Gastrocnemius medialis (tissue), 4 donors: ENCODE measurements at regions not wholly inside any gene's neighbourhood (a gene's known extent, or its start where the extent isn't known, plus 50 kb on each side); places are given as distances from the start of the nearest gene placed in this dataset.

Experiments used
- ATAC-seq, 2 donors: fragments of 150-250 bp; one replicate each; pipeline ENCODE4 v1.9.1; 2016
- DNase-seq, 2 donors: peaks; one replicate each; pipeline ENCODE4 v3.0.0-alpha.2; 2019
- H3K27ac ChIP-seq, 4 donors: fragments of 200-600 bp; sonication (generic); 1 replicate in 1 of 4; 2 replicates in 3 of 4; pipeline ENCODE4 v1.5.1; 2016 to 2018; ENCODE audit warnings: mild to moderate bottlenecking in 2 of 4, moderate library complexity in 1 of 4
- H3K27me3 ChIP-seq, 3 donors: fragments of 200-600 bp; sonication (generic) in 2 of 3; 1 replicate in 1 of 3; 2 replicates in 2 of 3; pipeline versions ENCODE4 v1.5.1 to v1.6.0; 2016 to 2019; ENCODE audit warnings: mild to moderate bottlenecking in 1 of 3, moderate library complexity in 1 of 3
- H3K36me3 ChIP-seq, 2 donors: fragments of 200-600 bp; sonication (generic) in 1 of 2; one replicate each; pipeline ENCODE4 v1.5.1; 2017 to 2018
- H3K4me1 ChIP-seq, 2 donors: fragments of 200-600 bp; sonication (generic) in 1 of 2; one replicate each; pipeline ENCODE4 v1.5.1; 2016 to 2017; ENCODE audit warnings: mild to moderate bottlenecking in 2 of 2
- H3K4me3 ChIP-seq, 4 donors: fragments of 200-600 bp; sonication (generic) in 3 of 4; 1 replicate in 1 of 4; 2 replicates in 3 of 4; pipeline ENCODE4 v1.5.1; 2016 to 2019; ENCODE audit warnings: mild to moderate bottlenecking in 2 of 4
- H3K9me3 ChIP-seq, 3 donors: fragments of 200-600 bp; sonication (generic) in 2 of 3; 1 replicate in 1 of 3; 2 replicates in 2 of 3; pipeline ENCODE4 v1.5.1; 2016 to 2019
- POLR2A ChIP-seq, 2 donors: fragments of 450-650 bp; IDR thresholded peaks; one replicate each; pipeline ENCODE4 v1.6.1; 2017; ENCODE audit warnings: antibody characterized with exemption in 2 of 2, mild to moderate bottlenecking in 2 of 2, moderate library complexity in 2 of 2
- in situ Hi-C, 4 donors: fragments of 200-750 bp; cut with MboI; loops; one replicate each; pipeline versions ENCODE4 v1.15.0 to v1.8.0; 2017; ENCODE audit warnings: low sequenced_read_pairs in 4 of 4
- intact Hi-C: fragments of 100-400 bp; cut with DNase I; formaldehyde crosslinking; loops from one replicate; pipeline ENCODE4 v1.15.1; 2023; ENCODE audit warnings: low total_unique reads
- TF ChIP-seq, protein P1 (sequence below), 5 experiments: fragments of 450-650 bp in 3 of 5; fragments of 200-600 bp in 2 of 5; sonication (generic) in 2 of 5; IDR thresholded peaks in 4 of 5; conservative IDR thresholded peaks in 1 of 5; 1 replicate in 4 of 5; 2 replicates in 1 of 5; pipeline ENCODE4 v1.5.1; 2016 to 2019; ENCODE audit warnings: antibody characterized with exemption in 5 of 5, mild to moderate bottlenecking in 3 of 5, moderate library complexity in 3 of 5

GRCh38 chr2:235300368-235301201, 193.3 kb upstream of the AGAP1 start:
- TF ChIP-seq, protein P1, sequence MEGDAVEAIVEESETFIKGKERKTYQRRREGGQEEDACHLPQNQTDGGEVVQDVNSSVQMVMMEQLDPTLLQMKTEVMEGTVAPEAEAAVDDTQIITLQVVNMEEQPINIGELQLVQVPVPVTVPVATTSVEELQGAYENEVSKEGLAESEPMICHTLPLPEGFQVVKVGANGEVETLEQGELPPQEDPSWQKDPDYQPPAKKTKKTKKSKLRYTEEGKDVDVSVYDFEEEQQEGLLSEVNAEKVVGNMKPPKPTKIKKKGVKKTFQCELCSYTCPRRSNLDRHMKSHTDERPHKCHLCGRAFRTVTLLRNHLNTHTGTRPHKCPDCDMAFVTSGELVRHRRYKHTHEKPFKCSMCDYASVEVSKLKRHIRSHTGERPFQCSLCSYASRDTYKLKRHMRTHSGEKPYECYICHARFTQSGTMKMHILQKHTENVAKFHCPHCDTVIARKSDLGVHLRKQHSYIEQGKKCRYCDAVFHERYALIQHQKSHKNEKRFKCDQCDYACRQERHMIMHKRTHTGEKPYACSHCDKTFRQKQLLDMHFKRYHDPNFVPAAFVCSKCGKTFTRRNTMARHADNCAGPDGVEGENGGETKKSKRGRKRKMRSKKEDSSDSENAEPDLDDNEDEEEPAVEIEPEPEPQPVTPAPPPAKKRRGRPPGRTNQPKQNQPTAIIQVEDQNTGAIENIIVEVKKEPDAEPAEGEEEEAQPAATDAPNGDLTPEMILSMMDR (IDR thresholded peaks at IDR 0.05 in 4 of 5, conservative IDR thresholded peaks at IDR 0.05 in 1 of 5): no peak
- TF ChIP-seq POLR2A (IDR thresholded peaks at IDR 0.05): no peak
- intact Hi-C loops (no loop called here), in situ Hi-C loops (no loop called here)
- Histone ChIP-seq H3K4me3 (no peak overlapping the region), H3K36me3 (no peaks in the 10 kb centered on the region), H3K27ac (no peak overlapping the region), H3K9me3 (no peaks in the 10 kb centered on the region), H3K4me1 (no peaks in the 10 kb centered on the region), H3K27me3 (peaks cover 0 to 6% (median 0%) of the 10 kb centered on the region in 3 donors)
- ATAC-seq (no peak), DNase-seq (no peak)

DNA sequence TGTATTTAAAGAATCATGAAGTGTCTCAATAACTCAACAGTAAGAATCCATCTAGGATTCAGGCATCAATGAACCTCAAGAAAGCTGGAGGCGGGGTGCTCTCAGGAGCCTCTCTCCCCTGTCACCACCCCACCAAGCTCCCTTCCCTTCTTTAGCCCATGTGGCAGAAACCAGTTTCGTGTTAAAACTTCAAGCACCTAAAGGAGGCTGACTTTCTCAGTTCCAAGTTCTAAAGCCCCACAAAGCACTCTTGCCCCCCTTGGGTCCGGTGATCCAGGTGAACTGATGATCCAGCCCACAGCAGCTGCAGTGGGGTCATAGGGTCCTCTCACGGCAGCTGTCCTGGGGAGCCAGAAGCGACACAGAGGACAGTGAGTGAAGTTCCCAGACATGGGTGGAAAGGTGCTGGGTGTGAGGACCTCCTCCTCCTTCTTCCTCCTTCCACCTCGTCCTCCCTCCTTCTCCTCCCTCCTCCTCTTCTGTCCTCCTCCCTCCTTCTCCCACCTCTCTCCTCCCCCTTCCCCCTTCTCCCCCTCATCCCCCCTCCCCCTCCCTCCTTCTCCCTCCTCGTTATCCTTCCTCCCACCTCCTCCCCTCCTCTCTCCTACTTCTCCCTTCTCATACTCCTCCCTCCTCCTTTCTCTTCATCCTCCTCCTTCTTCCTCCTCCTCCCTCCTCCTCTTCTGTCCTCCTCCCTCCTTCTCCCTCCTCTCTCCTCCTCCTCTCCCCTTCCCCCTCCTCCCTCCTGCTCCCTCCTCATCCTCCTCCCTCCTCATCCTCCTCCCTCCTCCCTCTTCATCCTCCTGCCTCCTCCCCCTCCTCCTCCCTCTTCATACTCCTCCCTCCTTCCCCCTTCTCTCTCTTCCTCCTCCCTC, 192.4 kb upstream of the AGAP1 start:
- H3K4me3 ChIP-seq: no peak overlapping the region
- in situ Hi-C loops: no loop called here
- H3K27me3 ChIP-seq: peaks cover 0 to 6% (median 0%) of the 10 kb centered on the region in 3 donors
- no peak for TF ChIP-seq POLR2A (IDR thresholded peaks at IDR 0.05)
- TF ChIP-seq, protein P1 (IDR thresholded peaks at IDR 0.05 in 4 of 5, conservative IDR thresholded peaks at IDR 0.05 in 1 of 5): no peak
- H3K27ac ChIP-seq: no peak overlapping the region
- intact Hi-C loops: no loop called here
- ATAC-seq: no peak
- H3K4me1 ChIP-seq: no peaks in the 10 kb centered on the region
- DNase-seq: no peak
- H3K36me3 ChIP-seq: no peaks in the 10 kb centered on the region
- no peaks in the 10 kb centered on the region for H3K9me3 ChIP-seq

DNA sequence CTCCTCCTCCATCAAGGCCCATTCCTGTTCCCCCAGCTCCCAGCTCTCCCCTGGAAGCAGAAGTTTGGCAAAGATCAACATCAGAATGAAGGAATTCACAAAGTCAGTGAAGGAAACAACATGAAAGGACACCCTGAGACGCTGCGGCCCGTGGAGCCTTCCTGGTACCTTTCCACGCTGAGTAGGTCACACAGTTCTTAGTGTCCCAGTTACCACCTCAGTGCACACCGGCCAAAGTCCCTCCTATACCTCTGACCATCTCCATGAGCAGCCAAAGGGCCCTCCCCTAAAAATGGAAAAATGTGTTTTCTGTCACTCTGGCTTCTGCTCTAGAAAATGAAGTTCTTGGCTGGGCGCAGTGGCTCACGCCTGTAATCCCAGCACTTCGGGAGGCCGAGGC, 191.6 kb upstream of the AGAP1 start:
- intact Hi-C loops (no loop called here), in situ Hi-C loops (no loop called here)
- Histone ChIP-seq H3K4me3 (no peak overlapping the region), H3K36me3 (no peaks in the 10 kb centered on the region), H3K9me3 (no peaks in the 10 kb centered on the region), H3K4me1 (no peaks in the 10 kb centered on the region), H3K27me3 (peaks cover 0 to 6% (median 0%) of the 10 kb centered on the region in 3 donors), H3K27ac (no peak overlapping the region)
- DNase-seq (no peak), ATAC-seq (no peak)
- TF ChIP-seq, protein P1 (IDR thresholded peaks at IDR 0.05 in 4 of 5, conservative IDR thresholded peaks at IDR 0.05 in 1 of 5): no peak
- TF ChIP-seq POLR2A (IDR thresholded peaks at IDR 0.05): no peak

GRCh38 chr2:235303499-235304291, 190.1 kb upstream of the AGAP1 start:
- DNase-seq (no peak), ATAC-seq (no peak)
- in situ Hi-C loops: no loop called here
- Histone ChIP-seq H3K9me3 (no peaks in the 10 kb centered on the region), H3K36me3 (no peaks in the 10 kb centered on the region), H3K27me3 (peaks cover 0 to 6% (median 0%) of the 10 kb centered on the region in 3 donors), H3K27ac (no peak overlapping the region), H3K4me3 (no peak overlapping the region), H3K4me1 (no peaks in the 10 kb centered on the region)
- intact Hi-C loops: no loop called here
- TF ChIP-seq, protein P1 (IDR thresholded peaks at IDR 0.05 in 4 of 5, conservative IDR thresholded peaks at IDR 0.05 in 1 of 5): no peak
- no peak for TF ChIP-seq POLR2A (IDR thresholded peaks at IDR 0.05)
